ENCODE measurements at regions not wholly inside any gene's neighbourhood (a gene's known extent, or its start where the extent isn't known, plus 50 kb on each side); places are given as distances from the start of the nearest gene placed in this dataset.

DNA sequence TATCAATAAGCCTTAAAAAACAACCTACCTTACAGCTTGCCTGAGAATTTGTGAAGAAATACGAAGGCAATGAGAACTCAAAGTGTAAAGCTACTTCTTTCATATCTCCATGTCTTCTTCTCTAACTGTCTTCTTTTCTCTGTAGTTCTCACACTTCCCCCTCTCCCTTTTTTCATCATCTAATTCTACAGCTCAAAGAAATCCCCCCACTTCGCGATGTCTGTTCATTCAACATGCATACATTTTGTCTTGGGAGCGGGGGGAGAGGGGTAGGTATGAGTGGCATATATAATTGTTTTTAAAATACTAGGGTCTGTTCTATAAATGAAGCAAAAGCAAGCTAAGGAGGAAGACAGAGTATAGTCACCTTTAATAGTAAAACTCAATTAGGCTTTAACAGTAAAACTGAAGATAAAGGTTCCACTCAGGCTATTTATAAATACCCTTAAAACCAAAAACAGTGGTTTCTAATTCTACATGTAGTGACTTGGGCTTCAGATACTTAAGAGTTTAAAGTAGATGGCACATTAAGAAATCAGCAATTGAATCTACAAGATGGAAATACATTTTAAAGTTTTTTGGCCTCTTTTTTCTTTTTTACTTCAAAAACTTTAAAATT, 106.9 kb downstream of the KLF12 start:
- TF ChIP-seq, protein P1, sequence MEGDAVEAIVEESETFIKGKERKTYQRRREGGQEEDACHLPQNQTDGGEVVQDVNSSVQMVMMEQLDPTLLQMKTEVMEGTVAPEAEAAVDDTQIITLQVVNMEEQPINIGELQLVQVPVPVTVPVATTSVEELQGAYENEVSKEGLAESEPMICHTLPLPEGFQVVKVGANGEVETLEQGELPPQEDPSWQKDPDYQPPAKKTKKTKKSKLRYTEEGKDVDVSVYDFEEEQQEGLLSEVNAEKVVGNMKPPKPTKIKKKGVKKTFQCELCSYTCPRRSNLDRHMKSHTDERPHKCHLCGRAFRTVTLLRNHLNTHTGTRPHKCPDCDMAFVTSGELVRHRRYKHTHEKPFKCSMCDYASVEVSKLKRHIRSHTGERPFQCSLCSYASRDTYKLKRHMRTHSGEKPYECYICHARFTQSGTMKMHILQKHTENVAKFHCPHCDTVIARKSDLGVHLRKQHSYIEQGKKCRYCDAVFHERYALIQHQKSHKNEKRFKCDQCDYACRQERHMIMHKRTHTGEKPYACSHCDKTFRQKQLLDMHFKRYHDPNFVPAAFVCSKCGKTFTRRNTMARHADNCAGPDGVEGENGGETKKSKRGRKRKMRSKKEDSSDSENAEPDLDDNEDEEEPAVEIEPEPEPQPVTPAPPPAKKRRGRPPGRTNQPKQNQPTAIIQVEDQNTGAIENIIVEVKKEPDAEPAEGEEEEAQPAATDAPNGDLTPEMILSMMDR (IDR thresholded peaks at IDR 0.05) = no peak
- H3K4me1 Mint-ChIP-seq (ENCODE audit: low read depth) = peaks cover 31% of the 10 kb centered on the region
- no peak overlapping the region for H3K4me3 Mint-ChIP-seq (ENCODE audit: unreplicated experiment)
- peaks cover 4% of the 10 kb centered on the region for H3K36me3 Mint-ChIP-seq (ENCODE audit: low read depth)
- no peaks in the 10 kb centered on the region for H3K9me3 Mint-ChIP-seq (ENCODE audit: low read depth)
- no peaks in the 10 kb centered on the region for H3K27me3 Mint-ChIP-seq (ENCODE audit: low read depth)
- H3K27ac Mint-ChIP-seq (ENCODE audit: unreplicated experiment) = peak overlapping the region; percentile 88
- no peak for DNase-seq (ENCODE audit: low spot score)

- no peaks in the 10 kb centered on the region for H3K27me3 Mint-ChIP-seq (ENCODE audit: low read depth)
- peak overlapping the region; percentile 88 for H3K27ac Mint-ChIP-seq (ENCODE audit: unreplicated experiment)
- DNase-seq (ENCODE audit: low spot score) = no peak
- H3K4me3 Mint-ChIP-seq (ENCODE audit: unreplicated experiment) = peak overlapping the region; percentile 10
- H3K36me3 Mint-ChIP-seq (ENCODE audit: low read depth) = peaks cover 4% of the 10 kb centered on the region
- H3K4me1 Mint-ChIP-seq (ENCODE audit: low read depth) = peaks cover 26% of the 10 kb centered on the region
- no peaks in the 10 kb centered on the region for H3K9me3 Mint-ChIP-seq (ENCODE audit: low read depth)
- TF ChIP-seq, protein P1 (IDR thresholded peaks at IDR 0.05) = no peak
Measured at GRCh38 chr13:74026753-74027152, 107.5 kb downstream of the KLF12 start.

DNA sequence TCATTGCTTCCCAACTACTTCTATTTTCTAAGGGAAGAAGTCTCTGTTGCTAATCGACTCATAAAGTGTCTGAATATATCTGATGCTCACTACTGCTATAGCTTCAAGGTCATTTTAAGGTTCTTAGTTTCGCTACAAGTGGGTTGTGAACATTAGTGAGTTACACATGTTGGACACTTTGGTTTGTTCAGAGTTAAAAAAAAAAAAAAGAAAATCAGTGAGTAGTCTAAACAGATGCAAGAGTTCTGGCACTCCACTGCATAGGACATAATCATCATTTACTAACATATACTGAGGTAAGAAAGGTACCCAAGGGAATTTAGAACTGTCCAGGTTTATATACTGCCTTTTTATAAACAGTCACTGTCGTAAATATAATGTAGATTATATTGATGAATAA, 108.8 kb downstream of the KLF12 start:
- no peak overlapping the region for H3K27ac Mint-ChIP-seq (ENCODE audit: unreplicated experiment)
- peaks cover 4% of the 10 kb centered on the region for H3K36me3 Mint-ChIP-seq (ENCODE audit: low read depth)
- TF ChIP-seq, protein P1 (IDR thresholded peaks at IDR 0.05) = no peak
- H3K9me3 Mint-ChIP-seq (ENCODE audit: low read depth) = no peaks in the 10 kb centered on the region
- H3K4me1 Mint-ChIP-seq (ENCODE audit: low read depth) = peaks cover 21% of the 10 kb centered on the region
- H3K4me3 Mint-ChIP-seq (ENCODE audit: unreplicated experiment) = no peak overlapping the region
- no peak for DNase-seq (ENCODE audit: low spot score)
- no peaks in the 10 kb centered on the region for H3K27me3 Mint-ChIP-seq (ENCODE audit: low read depth)

DNA sequence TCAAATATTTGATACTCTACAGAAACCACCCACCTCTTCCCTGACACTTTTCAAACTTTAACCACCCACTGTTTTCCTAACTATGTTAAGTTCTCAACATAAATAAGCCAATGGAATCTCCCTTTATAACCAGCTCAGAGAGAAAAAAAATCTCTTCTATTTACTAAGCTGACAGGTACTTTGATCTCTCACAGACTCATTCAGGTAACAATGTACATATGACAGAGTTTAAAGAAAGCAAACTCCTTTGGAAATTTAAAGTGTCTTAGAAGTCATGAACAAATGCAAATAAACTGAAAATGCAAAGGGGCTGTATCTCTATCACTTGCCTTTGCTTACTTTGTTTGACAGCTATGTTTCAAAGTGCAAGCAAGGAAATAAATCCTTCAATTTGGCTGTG, 109.3 kb downstream of the KLF12 start:
- Mint-ChIP-seq H3K9me3 (ENCODE audit: low read depth) (no peaks in the 10 kb centered on the region), H3K27me3 (ENCODE audit: low read depth) (no peaks in the 10 kb centered on the region), H3K4me1 (ENCODE audit: low read depth) (peaks cover 21% of the 10 kb centered on the region), H3K27ac (ENCODE audit: unreplicated experiment) (no peak overlapping the region), H3K4me3 (ENCODE audit: unreplicated experiment) (no peak overlapping the region), H3K36me3 (ENCODE audit: low read depth) (peaks cover 4% of the 10 kb centered on the region)
- DNase-seq (ENCODE audit: low spot score) = no peak
- TF ChIP-seq, protein P1 (IDR thresholded peaks at IDR 0.05) = no peak

DNA sequence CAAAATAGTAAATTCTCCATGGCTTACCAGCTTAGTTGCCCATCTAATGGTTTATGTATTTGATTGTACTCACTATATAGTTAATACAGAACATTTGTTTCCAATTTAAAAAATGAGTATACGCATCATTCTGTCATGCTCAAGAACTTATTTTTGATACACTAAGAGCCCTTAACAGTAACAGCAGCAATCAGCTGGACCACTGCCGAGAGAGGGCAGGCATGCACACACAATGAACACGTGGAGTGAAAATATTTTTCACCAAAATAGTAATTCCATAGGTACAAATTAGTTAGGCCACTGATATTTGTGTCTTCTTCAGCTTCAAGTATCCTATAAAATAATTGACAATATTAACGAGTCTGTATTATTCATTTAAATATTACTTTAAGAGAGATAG, 109.9 kb downstream of the KLF12 start:
- H3K36me3 Mint-ChIP-seq (ENCODE audit: low read depth) = peaks cover 4% of the 10 kb centered on the region
- no peak overlapping the region for H3K27ac Mint-ChIP-seq (ENCODE audit: unreplicated experiment)
- no peak overlapping the region for H3K4me3 Mint-ChIP-seq (ENCODE audit: unreplicated experiment)
- H3K4me1 Mint-ChIP-seq (ENCODE audit: low read depth) = peaks cover 21% of the 10 kb centered on the region
- TF ChIP-seq, protein P1 (IDR thresholded peaks at IDR 0.05) = peak; percentile 16
- H3K9me3 Mint-ChIP-seq (ENCODE audit: low read depth) = no peaks in the 10 kb centered on the region
- DNase-seq (ENCODE audit: low spot score) = no peak
- no peaks in the 10 kb centered on the region for H3K27me3 Mint-ChIP-seq (ENCODE audit: low read depth)

Data from chondrocyte (in vitro differentiated cells).